Parathyroid adenoma (tissue), 2 donors: ENCODE measurements at regions not wholly inside any gene's neighbourhood (a gene's known extent, or its start where the extent isn't known, plus 50 kb on each side); places are given as distances from the start of the nearest gene placed in this dataset.

Experiments
- H2AFZ ChIP-seq: fragments of 300-600 bp; sonication (generic); one replicate; pipeline ENCODE4 v1.7.0; 2017; ENCODE audit warnings: antibody characterized with exemption, mild to moderate bottlenecking
- H3K27ac ChIP-seq: fragments of 300-600 bp; sonication (generic); one replicate; pipeline ENCODE4 v1.7.0; 2017
- H3K27me3 ChIP-seq: fragments of 300-600 bp; sonication (generic); one replicate; pipeline ENCODE4 v1.7.0; 2017; ENCODE audit warnings: low read length; ENCODE audit not compliant: control insufficient read depth, insufficient read depth
- H3K36me3 ChIP-seq: fragments of 300-600 bp; sonication (generic); one replicate; pipeline ENCODE4 v1.7.0; 2017; ENCODE audit warnings: low read length; ENCODE audit not compliant: control insufficient read depth, insufficient read depth
- H3K4me1 ChIP-seq: fragments of 300-600 bp; sonication (generic); one replicate; pipeline ENCODE4 v1.7.0; 2017; ENCODE audit warnings: control low read depth
- H3K4me2 ChIP-seq: fragments of 300-600 bp; sonication (generic); one replicate; pipeline ENCODE4 v1.7.0; 2017; ENCODE audit warnings: low read length
- H3K4me3 ChIP-seq: fragments of 300-600 bp; sonication (generic); one replicate; pipeline ENCODE4 v1.7.0; 2017; ENCODE audit warnings: low read depth, low read length
- H3K79me2 ChIP-seq: fragments of 300-600 bp; sonication (generic); one replicate; pipeline ENCODE4 v1.7.0; 2017; ENCODE audit warnings: control low read depth
- H3K9ac ChIP-seq: fragments of 300-600 bp; sonication (generic); one replicate; pipeline ENCODE4 v1.7.0; 2017; ENCODE audit warnings: mild to moderate bottlenecking
- H3K9me3 ChIP-seq: fragments of 300-600 bp; sonication (generic); one replicate; pipeline ENCODE4 v1.7.0; 2017; ENCODE audit warnings: low read length; ENCODE audit not compliant: control insufficient read depth
- CTCF ChIP-seq: fragments of 300-600 bp; sonication (generic); IDR thresholded peaks from one replicate; pipeline ENCODE4 v1.7.0; 2017; ENCODE audit warnings: antibody characterized with exemption, mild to moderate bottlenecking
- donor health status: primary hyperparathyroidism.

GRCh38 chr21:16821588-16821987, 691.3 kb upstream of the CXADR start:
- H3K9ac ChIP-seq = no peak overlapping the region
- H3K79me2 ChIP-seq = no peaks in the 10 kb centered on the region
- H2AFZ ChIP-seq = no peak overlapping the region
- no peaks in the 10 kb centered on the region for H3K27me3 ChIP-seq
- H3K27ac ChIP-seq = no peak overlapping the region
- H3K36me3 ChIP-seq = no peaks in the 10 kb centered on the region
- no peak overlapping the region for H3K4me2 ChIP-seq
- no peaks in the 10 kb centered on the region for H3K9me3 ChIP-seq
- no peak for TF ChIP-seq CTCF
- no peaks in the 10 kb centered on the region for H3K4me1 ChIP-seq
- H3K4me3 ChIP-seq = no peak overlapping the region

GRCh38 chr21:16829532-16829931, 683.3 kb upstream of the CXADR start:
- TF ChIP-seq CTCF = no peak
- Histone ChIP-seq H3K9me3 (no peaks in the 10 kb centered on the region), H3K27ac (no peak overlapping the region), H2AFZ (no peak overlapping the region), H3K27me3 (no peaks in the 10 kb centered on the region), H3K36me3 (no peaks in the 10 kb centered on the region), H3K4me3 (no peak overlapping the region), H3K4me2 (no peak overlapping the region), H3K79me2 (no peaks in the 10 kb centered on the region), H3K9ac (no peak overlapping the region), H3K4me1 (no peaks in the 10 kb centered on the region)

GRCh38 chr21:16832791-16833190, 680.1 kb upstream of the CXADR start:
- no peaks in the 10 kb centered on the region for H3K79me2 ChIP-seq
- no peak overlapping the region for H3K4me3 ChIP-seq
- H3K27me3 ChIP-seq = no peaks in the 10 kb centered on the region
- H2AFZ ChIP-seq = no peak overlapping the region
- H3K9me3 ChIP-seq = no peaks in the 10 kb centered on the region
- no peaks in the 10 kb centered on the region for H3K36me3 ChIP-seq
- H3K27ac ChIP-seq = no peak overlapping the region
- no peak overlapping the region for H3K4me2 ChIP-seq
- no peak for TF ChIP-seq CTCF
- H3K9ac ChIP-seq = no peak overlapping the region
- no peaks in the 10 kb centered on the region for H3K4me1 ChIP-seq

- no peaks in the 10 kb centered on the region for H3K9me3 ChIP-seq
- no peak for TF ChIP-seq CTCF
- H3K4me2 ChIP-seq = no peak overlapping the region
- no peak overlapping the region for H3K9ac ChIP-seq
- H2AFZ ChIP-seq = no peak overlapping the region
- H3K36me3 ChIP-seq = no peaks in the 10 kb centered on the region
- H3K79me2 ChIP-seq = no peaks in the 10 kb centered on the region
- H3K27ac ChIP-seq = no peak overlapping the region
- no peak overlapping the region for H3K4me3 ChIP-seq
- no peaks in the 10 kb centered on the region for H3K27me3 ChIP-seq
- no peaks in the 10 kb centered on the region for H3K4me1 ChIP-seq
These were observed 678.1 kb upstream of the CXADR start for GRCh38 chr21:16834791-16835190.

- Histone ChIP-seq H3K27me3 (no peaks in the 10 kb centered on the region), H3K36me3 (no peaks in the 10 kb centered on the region), H3K79me2 (no peaks in the 10 kb centered on the region), H3K27ac (no peak overlapping the region), H3K9me3 (no peaks in the 10 kb centered on the region), H3K9ac (no peak overlapping the region), H3K4me1 (no peaks in the 10 kb centered on the region), H2AFZ (no peak overlapping the region), H3K4me3 (no peak overlapping the region), H3K4me2 (no peak overlapping the region)
- TF ChIP-seq CTCF = no peak
These were observed 675.5 kb upstream of the CXADR start for GRCh38 chr21:16837321-16837720.
